ENCODE measurements at regions not wholly inside any gene's neighbourhood (a gene's known extent, or its start where the extent isn't known, plus 50 kb on each side); places are given as distances from the start of the nearest gene placed in this dataset.

DNA sequence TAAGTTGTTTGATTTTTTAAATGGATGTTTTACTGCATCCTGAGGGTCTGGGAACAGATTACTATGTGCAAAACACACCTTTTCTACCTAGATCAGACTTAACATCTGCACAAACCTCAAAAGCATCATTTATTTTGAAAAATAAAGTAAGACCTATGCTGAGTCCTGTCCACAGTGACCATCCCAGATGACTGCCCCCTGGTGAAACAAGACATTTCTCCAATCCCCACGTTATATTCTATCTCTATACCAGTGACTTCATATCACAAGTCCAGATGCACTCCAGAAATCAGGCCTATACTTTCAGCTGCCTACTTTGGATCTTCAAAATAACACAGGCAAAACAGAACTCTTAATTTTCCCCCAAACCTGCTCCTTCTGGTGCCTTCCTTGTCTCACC, 143.2 kb downstream of the P2RY1 start:
- Mint-ChIP-seq H3K27me3 (peaks cover 17% of the 10 kb centered on the region), H3K4me3 (no peak overlapping the region), H3K36me3 (ENCODE audit: low read depth) (no peaks in the 10 kb centered on the region), H3K9me3 (no peaks in the 10 kb centered on the region), H3K4me1 (ENCODE audit: low read depth) (no peaks in the 10 kb centered on the region), H3K27ac (no peak overlapping the region)
- ChIA-PET CTCF (no interaction called here), POLR2A (no interaction called here)
- no peak for DNase-seq
- ATAC-seq = no peak
- TF ChIP-seq, protein P1, sequence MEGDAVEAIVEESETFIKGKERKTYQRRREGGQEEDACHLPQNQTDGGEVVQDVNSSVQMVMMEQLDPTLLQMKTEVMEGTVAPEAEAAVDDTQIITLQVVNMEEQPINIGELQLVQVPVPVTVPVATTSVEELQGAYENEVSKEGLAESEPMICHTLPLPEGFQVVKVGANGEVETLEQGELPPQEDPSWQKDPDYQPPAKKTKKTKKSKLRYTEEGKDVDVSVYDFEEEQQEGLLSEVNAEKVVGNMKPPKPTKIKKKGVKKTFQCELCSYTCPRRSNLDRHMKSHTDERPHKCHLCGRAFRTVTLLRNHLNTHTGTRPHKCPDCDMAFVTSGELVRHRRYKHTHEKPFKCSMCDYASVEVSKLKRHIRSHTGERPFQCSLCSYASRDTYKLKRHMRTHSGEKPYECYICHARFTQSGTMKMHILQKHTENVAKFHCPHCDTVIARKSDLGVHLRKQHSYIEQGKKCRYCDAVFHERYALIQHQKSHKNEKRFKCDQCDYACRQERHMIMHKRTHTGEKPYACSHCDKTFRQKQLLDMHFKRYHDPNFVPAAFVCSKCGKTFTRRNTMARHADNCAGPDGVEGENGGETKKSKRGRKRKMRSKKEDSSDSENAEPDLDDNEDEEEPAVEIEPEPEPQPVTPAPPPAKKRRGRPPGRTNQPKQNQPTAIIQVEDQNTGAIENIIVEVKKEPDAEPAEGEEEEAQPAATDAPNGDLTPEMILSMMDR (IDR thresholded peaks at IDR 0.05) = no peak
- intact Hi-C loops (cut with micrococcal nuclease) = no loop called here

DNA sequence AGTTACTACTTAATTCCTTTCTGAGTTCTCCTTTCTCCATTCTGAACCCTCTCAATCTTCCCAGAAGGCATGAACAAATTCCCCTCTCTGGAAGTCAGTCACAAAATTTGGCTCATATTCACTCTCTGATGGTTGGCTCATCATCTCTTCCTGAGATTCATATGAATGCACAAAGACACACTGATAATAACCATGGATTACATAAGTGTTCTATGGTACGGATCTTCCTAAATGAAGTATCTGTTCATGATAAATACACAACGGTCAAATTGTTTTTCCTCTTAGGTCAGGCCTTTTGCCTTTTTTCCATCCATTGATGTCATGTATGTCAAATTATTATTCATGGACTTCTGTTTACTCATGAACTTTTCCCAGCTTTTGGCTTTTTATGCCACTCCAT, 162.6 kb downstream of the P2RY1 start:
- no peak for ATAC-seq
- H3K36me3 Mint-ChIP-seq (ENCODE audit: low read depth) = no peaks in the 10 kb centered on the region
- POLR2A ChIA-PET = no interaction called here
- no peak for DNase-seq
- H3K4me1 Mint-ChIP-seq (ENCODE audit: low read depth) = no peaks in the 10 kb centered on the region
- TF ChIP-seq, protein P1 (IDR thresholded peaks at IDR 0.05) = no peak
- CTCF ChIA-PET = no interaction called here
- intact Hi-C loops (cut with micrococcal nuclease) = no loop called here
- H3K27ac Mint-ChIP-seq = no peak overlapping the region
- peaks cover 2% of the 10 kb centered on the region for H3K27me3 Mint-ChIP-seq
- H3K9me3 Mint-ChIP-seq = no peaks in the 10 kb centered on the region
- H3K4me3 Mint-ChIP-seq = no peak overlapping the region

DNA sequence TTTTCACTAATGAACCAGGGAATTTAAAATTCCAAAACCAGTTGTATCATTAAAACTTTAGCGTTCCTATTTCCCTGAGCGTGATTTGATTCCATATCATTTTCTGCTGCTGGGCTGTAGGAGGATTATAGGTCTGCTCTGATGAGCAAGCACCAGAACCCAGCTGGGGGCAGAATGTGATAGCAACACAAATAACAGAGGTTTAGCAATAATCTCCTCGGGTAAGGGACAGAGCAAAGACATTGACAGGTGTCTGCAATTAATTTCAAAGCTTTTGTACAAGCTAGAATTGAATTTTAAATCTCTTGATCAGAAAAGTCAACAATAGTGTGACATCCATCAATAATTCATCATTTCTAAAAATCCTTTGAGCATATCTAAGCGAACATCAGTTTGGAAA, 163.4 kb upstream of the RAP2B start:
- no peak overlapping the region for H3K27ac Mint-ChIP-seq
- peaks cover 2% of the 10 kb centered on the region for H3K27me3 Mint-ChIP-seq
- TF ChIP-seq, protein P1 (IDR thresholded peaks at IDR 0.05) = no peak
- no peaks in the 10 kb centered on the region for H3K36me3 Mint-ChIP-seq (ENCODE audit: low read depth)
- intact Hi-C loops (cut with micrococcal nuclease) = no loop called here
- no peak overlapping the region for H3K4me3 Mint-ChIP-seq
- POLR2A ChIA-PET = no interaction called here
- DNase-seq = no peak
- no peak for ATAC-seq
- CTCF ChIA-PET = no interaction called here
- no peaks in the 10 kb centered on the region for H3K9me3 Mint-ChIP-seq
- no peaks in the 10 kb centered on the region for H3K4me1 Mint-ChIP-seq (ENCODE audit: low read depth)

DNA sequence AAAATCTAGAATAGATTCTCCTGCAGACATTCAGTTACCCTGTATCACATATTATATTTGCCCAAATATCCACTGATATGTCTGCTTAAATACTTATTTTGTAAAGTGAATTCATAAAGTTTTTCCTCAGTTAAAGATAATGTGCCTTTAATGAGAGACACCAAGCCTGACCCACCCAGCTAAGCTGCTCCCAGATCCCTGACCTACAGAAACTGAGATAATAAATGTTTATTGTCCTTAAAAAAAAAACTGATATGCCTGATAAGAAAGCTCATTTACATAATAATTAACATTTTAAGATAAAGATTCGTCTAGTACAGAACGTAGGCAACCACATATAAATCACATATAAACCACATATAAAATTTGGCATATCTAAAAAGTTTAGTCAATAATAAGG, 161.7 kb upstream of the RAP2B start:
- ChIA-PET POLR2A (no interaction called here), CTCF (no interaction called here)
- H3K4me1 Mint-ChIP-seq (ENCODE audit: low read depth) = no peaks in the 10 kb centered on the region
- intact Hi-C loops (cut with micrococcal nuclease) = loop anchor here (5.0 kb wide), 1 partner anchor 353 kb away; no protein-coding TSS in a partner anchor
- H3K9me3 Mint-ChIP-seq = no peaks in the 10 kb centered on the region
- no peaks in the 10 kb centered on the region for H3K36me3 Mint-ChIP-seq (ENCODE audit: low read depth)
- ATAC-seq = no peak
- no peak overlapping the region for H3K27ac Mint-ChIP-seq
- DNase-seq = no peak
- TF ChIP-seq, protein P1 (IDR thresholded peaks at IDR 0.05) = no peak
- peaks cover 2% of the 10 kb centered on the region for H3K27me3 Mint-ChIP-seq
- H3K4me3 Mint-ChIP-seq = no peak overlapping the region

DNA sequence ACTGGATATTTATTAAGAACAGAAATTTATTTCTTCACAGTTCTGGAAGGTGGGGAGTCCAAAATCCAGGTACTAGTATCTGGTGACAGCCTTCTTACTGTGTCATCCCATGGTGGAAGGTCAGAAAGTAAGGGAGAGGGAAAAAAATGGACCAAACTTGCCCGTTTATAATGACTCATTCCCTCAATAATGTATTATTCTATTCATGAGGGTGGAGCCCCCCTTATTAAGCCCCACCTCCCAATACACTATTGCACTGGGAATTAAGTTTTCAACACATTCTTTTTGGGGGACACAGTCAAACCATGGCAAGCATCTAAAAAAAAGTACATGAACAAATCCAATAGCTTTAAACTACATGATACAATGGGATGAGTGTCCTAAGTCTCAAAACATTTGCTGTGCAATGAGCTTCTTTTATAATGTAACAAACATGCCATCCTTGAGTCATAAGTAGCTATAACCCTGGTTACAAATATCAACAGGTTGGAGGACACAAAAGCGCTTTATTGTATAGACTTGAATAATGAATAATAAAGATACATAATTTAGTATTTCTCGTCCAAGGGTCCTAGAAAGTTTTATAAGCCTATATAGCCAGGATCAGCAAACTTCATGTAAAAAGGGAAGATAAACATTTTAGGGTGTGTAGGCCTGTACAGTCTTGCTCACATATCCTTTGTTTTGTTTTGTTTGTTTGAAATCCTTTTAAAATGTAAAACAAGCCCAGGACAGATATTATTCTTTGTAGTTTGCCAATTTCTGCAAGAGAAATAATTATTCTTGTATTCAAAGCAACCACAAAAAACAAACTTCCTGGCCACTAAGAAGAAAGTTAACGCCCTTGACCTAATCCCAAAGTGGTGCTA, 160.6 kb upstream of the RAP2B start:
- no peak for ATAC-seq
- no peak overlapping the region for H3K4me3 Mint-ChIP-seq
- TF ChIP-seq, protein P1 (IDR thresholded peaks at IDR 0.05) = no peak
- intact Hi-C loops (cut with micrococcal nuclease) = loop anchor here (5.0 kb wide), 1 partner anchor 354 kb away; no protein-coding TSS in a partner anchor
- POLR2A ChIA-PET = no interaction called here
- H3K36me3 Mint-ChIP-seq (ENCODE audit: low read depth) = no peaks in the 10 kb centered on the region
- no peak for DNase-seq
- H3K9me3 Mint-ChIP-seq = no peaks in the 10 kb centered on the region
- no peaks in the 10 kb centered on the region for H3K4me1 Mint-ChIP-seq (ENCODE audit: low read depth)
- no peaks in the 10 kb centered on the region for H3K27me3 Mint-ChIP-seq
- CTCF ChIA-PET = no interaction called here
- H3K27ac Mint-ChIP-seq = no peak overlapping the region

All from activated CD8-positive, alpha-beta T cell treated with anti-CD3 and anti-CD28 coated beads for 36 hours (primary cell).